ENCODE measurements at regions not wholly inside any gene's neighbourhood (a gene's known extent, or its start where the extent isn't known, plus 50 kb on each side); places are given as distances from the start of the nearest gene placed in this dataset.

DNA sequence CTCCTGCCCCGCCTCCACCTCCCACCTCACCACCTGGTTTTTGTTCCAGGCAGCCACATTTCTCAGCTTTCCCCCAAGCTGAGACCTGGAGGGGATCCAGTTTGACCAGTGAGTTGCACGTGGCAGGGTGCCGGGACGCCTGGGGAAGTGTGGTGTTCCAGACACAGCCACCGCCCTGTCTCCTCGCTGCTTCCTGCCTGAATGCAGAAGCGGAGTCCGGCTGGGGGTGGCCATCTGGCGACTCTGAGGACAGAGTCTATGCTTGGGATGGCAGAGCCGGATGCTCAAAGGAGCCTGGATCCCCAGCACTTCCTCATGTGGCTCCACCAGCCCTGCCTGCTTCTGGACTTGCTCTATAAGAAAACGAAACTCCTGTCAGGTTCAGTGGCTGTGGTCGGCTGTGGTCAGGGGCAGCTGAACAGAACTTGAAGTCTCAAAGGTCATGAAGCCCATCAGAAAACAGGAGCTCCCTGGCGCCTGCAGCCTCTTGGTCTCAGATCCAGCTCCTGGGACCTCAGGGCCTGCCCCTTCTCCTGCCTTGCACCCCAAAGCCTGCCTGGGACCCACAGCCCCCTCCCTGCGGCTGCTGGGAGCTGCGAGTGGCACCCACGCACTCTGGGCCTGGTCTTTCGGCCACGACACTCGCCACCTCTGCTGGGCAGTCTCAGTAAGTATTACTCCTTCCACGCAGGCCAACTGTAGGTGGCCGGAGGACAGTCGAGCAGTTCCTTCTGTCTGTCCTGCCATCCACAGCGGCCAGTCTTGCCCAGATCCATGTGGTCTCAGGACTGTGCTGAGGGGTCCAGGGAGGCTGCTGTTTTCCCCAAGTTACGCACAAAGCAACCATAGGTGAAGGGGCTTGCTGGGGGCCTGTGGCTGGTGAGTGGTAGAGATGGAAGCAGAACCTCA lies 112.8 kb upstream of the MEF2A start:
- Histone ChIP-seq H3K27ac (ENCODE audit: poor library complexity, severe bottlenecking) (no peak overlapping the region), H3K9me3 (ENCODE audit: severe bottlenecking) (no peaks in the 10 kb centered on the region), H3K4me3 (ENCODE audit: severe bottlenecking) (no peak overlapping the region), H3K27me3 (ENCODE audit: insufficient read depth, poor library complexity, severe bottlenecking) (no peaks in the 10 kb centered on the region), H3K36me3 (ENCODE audit: low read depth) (no peaks in the 10 kb centered on the region), H3K4me1 (ENCODE audit: insufficient read depth, poor library complexity, severe bottlenecking) (peaks cover 24% of the 10 kb centered on the region)
- TF ChIP-seq, protein P1, sequence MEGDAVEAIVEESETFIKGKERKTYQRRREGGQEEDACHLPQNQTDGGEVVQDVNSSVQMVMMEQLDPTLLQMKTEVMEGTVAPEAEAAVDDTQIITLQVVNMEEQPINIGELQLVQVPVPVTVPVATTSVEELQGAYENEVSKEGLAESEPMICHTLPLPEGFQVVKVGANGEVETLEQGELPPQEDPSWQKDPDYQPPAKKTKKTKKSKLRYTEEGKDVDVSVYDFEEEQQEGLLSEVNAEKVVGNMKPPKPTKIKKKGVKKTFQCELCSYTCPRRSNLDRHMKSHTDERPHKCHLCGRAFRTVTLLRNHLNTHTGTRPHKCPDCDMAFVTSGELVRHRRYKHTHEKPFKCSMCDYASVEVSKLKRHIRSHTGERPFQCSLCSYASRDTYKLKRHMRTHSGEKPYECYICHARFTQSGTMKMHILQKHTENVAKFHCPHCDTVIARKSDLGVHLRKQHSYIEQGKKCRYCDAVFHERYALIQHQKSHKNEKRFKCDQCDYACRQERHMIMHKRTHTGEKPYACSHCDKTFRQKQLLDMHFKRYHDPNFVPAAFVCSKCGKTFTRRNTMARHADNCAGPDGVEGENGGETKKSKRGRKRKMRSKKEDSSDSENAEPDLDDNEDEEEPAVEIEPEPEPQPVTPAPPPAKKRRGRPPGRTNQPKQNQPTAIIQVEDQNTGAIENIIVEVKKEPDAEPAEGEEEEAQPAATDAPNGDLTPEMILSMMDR (IDR thresholded peaks at IDR 0.05; ENCODE audit: poor library complexity, severe bottlenecking) = no peak
- DNase-seq (ENCODE audit: low spot score) (peak; percentile 79), ATAC-seq (ENCODE audit: low read depth) (no peak)

DNA sequence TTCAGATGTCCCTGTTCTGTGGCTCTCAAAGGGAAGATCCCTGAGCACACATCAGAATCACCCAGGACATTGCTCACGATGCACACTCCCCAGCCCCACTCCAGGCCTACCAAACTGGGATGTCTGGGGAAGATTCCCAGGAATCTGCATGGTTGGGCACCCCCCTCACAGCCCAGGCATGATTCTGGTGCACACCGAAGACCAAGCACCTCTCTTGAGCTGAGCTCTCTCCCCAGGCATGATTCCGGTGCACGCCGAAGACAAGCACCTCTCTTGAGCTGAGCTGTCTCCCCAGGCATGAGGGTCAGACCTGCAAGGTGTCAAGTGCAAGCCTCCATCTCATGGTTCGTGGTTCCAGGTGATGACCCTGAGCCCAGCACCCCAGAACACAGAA lies 112.2 kb upstream of the MEF2A start:
- H3K4me1 ChIP-seq (ENCODE audit: insufficient read depth, poor library complexity, severe bottlenecking) = peaks cover 24% of the 10 kb centered on the region
- H3K27me3 ChIP-seq (ENCODE audit: insufficient read depth, poor library complexity, severe bottlenecking) = no peaks in the 10 kb centered on the region
- no peak overlapping the region for H3K4me3 ChIP-seq (ENCODE audit: severe bottlenecking)
- H3K36me3 ChIP-seq (ENCODE audit: low read depth) = no peaks in the 10 kb centered on the region
- ATAC-seq (ENCODE audit: low read depth) (no peak), DNase-seq (ENCODE audit: low spot score) (peak; percentile 55)
- TF ChIP-seq, protein P1 (IDR thresholded peaks at IDR 0.05; ENCODE audit: poor library complexity, severe bottlenecking) = no peak
- peak overlapping the region; percentile 80 for H3K27ac ChIP-seq (ENCODE audit: poor library complexity, severe bottlenecking)
- no peaks in the 10 kb centered on the region for H3K9me3 ChIP-seq (ENCODE audit: severe bottlenecking)

DNA sequence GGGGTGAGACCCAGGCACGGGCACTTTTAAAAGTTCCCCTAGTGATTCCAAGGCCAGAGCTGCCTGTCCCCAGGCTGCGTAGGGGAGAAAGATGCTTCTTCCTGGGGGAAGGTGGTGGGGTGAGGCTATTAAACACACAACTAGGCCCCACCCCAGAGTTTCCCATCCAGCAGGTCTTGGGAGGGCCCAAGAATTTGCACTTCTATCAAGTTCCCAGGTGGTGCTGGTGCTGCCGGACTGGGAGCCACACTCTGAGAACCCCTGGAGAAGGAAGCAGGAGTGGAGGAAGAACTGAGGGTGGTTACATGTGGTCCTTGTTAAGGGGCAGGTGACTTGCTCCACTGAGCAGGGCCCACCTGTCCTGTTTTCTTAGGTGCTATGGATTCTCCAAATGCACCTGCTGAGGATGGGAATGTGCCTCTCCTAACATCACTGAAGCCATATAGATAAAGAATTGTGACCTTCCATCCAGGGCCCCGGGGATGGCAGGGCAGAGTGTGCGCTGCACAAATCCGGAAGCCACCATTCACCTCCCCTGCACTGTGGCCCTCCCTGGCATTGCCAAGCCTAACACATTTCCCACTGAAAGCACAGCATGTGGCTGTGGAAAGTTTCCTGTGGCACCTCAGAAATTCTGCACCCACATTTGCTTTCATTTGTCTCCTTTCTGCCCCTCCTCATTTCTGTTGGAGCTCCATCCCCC lies 111.5 kb upstream of the MEF2A start:
- no peak overlapping the region for H3K4me3 ChIP-seq (ENCODE audit: severe bottlenecking)
- TF ChIP-seq, protein P1 (IDR thresholded peaks at IDR 0.05; ENCODE audit: poor library complexity, severe bottlenecking) = no peak
- H3K4me1 ChIP-seq (ENCODE audit: insufficient read depth, poor library complexity, severe bottlenecking) = peaks cover 24% of the 10 kb centered on the region
- H3K27ac ChIP-seq (ENCODE audit: poor library complexity, severe bottlenecking) = peak overlapping the region; percentile 80
- no peaks in the 10 kb centered on the region for H3K9me3 ChIP-seq (ENCODE audit: severe bottlenecking)
- no peak for ATAC-seq (ENCODE audit: low read depth)
- DNase-seq (ENCODE audit: low spot score) = peak; percentile 46
- no peaks in the 10 kb centered on the region for H3K27me3 ChIP-seq (ENCODE audit: insufficient read depth, poor library complexity, severe bottlenecking)
- no peaks in the 10 kb centered on the region for H3K36me3 ChIP-seq (ENCODE audit: low read depth)

DNA sequence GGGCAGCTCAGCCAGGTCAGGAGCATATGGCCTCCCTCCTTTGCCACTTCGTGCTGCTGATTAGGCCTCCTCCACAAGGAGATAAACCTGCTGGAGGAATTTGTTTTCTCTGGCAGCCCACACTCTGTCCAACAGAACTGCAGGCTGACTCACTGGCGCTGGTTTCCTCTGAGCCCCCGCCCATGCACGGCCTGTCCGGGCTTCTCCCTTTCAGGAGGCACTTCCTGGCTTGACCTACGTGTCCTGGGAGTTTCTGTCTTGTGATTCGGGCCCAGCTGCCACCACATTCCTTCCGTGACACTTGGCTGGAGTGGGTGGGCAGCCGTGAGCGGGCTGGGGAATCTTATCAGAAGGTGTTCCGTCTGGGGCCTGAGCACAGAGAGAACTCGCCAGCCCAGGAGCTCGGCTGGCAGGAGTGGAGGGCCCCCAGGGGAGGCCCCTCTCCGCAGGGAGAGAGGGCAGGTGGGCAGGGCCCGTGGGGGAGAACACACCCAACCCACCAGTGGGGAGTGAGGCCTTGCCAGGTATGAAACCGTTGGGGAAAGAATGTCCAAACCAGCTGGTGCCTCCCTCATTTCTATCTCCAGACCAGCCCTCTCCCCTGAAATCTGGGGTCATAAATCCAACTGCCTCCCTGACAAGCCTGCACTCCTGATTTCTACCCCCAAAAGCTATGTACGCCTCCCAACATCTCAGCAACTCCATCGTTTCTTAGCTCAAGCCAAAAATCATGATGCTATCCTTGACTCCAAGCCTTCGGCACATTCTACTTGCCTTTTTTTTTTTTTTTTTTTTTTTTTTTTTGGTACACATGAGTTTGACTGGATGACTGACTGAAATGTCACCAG lies 110.6 kb upstream of the MEF2A start:
- ATAC-seq (ENCODE audit: low read depth) = peak; percentile 100
- H3K4me3 ChIP-seq (ENCODE audit: severe bottlenecking) = no peak overlapping the region
- H3K36me3 ChIP-seq (ENCODE audit: low read depth) = no peaks in the 10 kb centered on the region
- peak overlapping the region; percentile 80 for H3K27ac ChIP-seq (ENCODE audit: poor library complexity, severe bottlenecking)
- no peaks in the 10 kb centered on the region for H3K27me3 ChIP-seq (ENCODE audit: insufficient read depth, poor library complexity, severe bottlenecking)
- peak; percentile 98 for DNase-seq (ENCODE audit: low spot score)
- TF ChIP-seq, protein P1 (IDR thresholded peaks at IDR 0.05; ENCODE audit: poor library complexity, severe bottlenecking) = no peak
- no peaks in the 10 kb centered on the region for H3K9me3 ChIP-seq (ENCODE audit: severe bottlenecking)
- H3K4me1 ChIP-seq (ENCODE audit: insufficient read depth, poor library complexity, severe bottlenecking) = peaks cover 24% of the 10 kb centered on the region

Measured in RWPE2 (cell line).